CD4-positive, alpha-beta T cell treated with Interleukin-6 at 100 ng/mL for 8 hours (primary cell): ENCODE measurements at regions not wholly inside any gene's neighbourhood (a gene's known extent, or its start where the extent isn't known, plus 50 kb on each side); places are given as distances from the start of the nearest gene placed in this dataset.

Experiments
- DNase-seq: peaks from one replicate; pipeline ENCODE4 v3.0.0-alpha.2; 2020; ENCODE audit warnings: mixed read lengths, low spot score

- no peak for DNase-seq
These were observed 646.6 kb downstream of the TOX3 start for GRCh38 chr16:51900221-51900780.

- no peak for DNase-seq
These were observed 648.1 kb downstream of the TOX3 start for GRCh38 chr16:51898872-51899271.

DNA sequence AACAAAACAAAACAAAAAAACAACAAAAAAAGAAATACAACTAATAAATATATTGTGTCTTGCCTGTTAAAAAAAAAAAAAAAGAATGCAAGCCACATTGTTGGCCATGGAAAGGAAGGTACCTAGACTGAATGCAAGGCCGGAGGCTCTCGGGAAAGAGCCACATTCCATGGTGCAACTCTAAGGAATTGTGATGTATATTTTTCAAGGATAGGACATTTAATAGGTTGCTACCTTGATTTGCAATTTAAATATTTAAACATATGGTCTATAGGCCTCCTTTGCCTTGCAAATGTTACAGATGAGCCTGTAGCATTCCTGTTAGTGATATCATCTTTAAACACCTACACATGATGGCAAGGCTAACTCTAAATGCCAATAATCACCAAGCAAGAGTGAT is 650.9 kb downstream of the TOX3 start:
- no peak for DNase-seq

DNA sequence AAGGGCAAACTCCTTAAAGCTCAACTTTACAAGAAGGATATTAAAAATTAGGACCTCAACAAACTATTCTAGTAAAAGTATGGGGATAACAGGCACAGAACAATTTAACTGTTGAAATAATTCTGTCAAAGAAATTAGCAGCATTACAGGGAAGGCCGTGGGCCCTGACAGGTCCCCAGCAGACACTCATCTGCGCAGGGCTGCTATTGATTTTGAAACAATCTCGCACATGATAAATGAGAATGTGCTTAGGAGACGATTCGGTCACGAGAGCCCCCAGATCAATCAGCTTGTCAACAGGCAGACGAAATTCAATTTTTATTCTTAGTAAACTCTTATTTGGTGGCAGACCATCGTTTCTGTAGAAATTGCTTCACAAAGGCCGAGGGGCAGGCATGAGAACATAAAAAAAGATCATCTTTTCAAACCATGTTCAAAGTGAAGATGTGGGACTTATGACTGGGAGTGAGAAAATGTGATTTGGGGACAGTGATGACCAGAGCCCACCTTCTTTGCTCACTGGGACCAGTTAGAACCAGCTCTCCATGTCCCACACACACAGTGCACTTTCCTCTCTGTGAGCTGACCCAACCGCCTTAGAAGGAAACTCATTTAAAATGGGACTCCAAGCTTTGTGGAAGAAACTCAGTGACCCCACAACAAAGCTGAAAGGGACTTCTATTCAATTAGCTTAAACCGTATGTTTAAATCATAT is 654.5 kb downstream of the TOX3 start:
- no peak for DNase-seq

DNA sequence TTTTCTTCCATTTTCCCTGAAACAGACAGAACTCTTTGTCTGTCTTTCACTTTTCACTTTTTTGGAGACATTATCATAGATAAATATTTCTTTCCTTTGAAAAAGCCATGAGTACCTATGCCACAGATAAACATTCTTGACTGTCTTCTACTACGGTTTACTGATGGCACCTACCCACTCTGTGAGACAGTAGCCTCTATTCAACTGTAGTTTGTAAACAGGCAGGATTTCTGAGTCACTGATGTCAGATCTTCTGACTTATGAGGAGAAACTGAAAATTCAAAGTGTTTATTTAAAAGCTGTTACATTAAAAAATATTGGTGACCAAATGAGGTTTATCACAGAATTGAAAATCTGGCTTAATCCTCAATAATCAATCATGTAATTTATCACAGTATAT is 658.4 kb downstream of the TOX3 start:
- no peak for DNase-seq

DNA sequence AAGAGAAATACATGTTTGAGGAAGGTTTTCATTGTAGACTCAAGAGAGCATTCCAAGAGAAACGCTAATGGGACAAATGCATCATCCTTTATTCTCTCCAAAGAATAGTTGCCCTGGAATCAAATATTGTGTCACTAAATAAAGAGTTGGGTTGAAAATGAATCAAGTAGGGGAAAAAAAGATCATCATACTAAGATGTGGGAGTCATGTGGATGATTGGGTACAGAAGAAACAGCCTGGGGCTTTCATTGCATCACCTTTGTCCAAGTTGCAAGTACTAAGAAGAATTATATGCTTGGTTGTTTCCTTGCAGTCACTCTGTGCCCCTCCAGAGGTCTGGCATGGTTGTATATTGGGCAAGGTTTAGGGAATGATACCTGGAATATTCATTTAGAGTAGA is 658.9 kb downstream of the TOX3 start:
- no peak for DNase-seq

- no peak for DNase-seq
These were observed 660.5 kb downstream of the TOX3 start for GRCh38 chr16:51886456-51886855.

GRCh38 chr16:51884773-51885172 is 662.2 kb downstream of the TOX3 start:
- no peak for DNase-seq

DNA sequence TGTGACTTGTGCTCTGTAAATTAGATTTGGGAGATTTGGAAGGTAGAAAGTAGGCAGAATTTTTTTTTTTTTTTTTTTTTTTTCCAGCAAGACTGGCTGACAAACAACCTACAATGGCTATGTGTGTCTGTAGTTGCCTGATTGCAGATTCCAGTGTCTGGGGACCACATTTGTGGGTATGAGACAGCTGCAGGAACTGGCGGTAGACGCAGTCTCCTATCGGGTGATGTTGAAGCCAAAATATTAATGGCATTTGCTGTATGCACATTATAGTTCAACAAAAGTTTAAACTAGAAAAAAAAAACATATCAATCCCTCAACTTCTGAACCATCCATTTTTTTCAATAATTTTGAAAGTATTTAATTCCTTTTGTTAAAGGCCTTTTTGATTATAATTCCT is 665.2 kb downstream of the TOX3 start:
- no peak for DNase-seq

GRCh38 chr16:51880776-51881175 is 666.2 kb downstream of the TOX3 start:
- no peak for DNase-seq

- DNase-seq: no peak
These were observed 669.3 kb downstream of the TOX3 start for GRCh38 chr16:51877686-51878085.

DNA sequence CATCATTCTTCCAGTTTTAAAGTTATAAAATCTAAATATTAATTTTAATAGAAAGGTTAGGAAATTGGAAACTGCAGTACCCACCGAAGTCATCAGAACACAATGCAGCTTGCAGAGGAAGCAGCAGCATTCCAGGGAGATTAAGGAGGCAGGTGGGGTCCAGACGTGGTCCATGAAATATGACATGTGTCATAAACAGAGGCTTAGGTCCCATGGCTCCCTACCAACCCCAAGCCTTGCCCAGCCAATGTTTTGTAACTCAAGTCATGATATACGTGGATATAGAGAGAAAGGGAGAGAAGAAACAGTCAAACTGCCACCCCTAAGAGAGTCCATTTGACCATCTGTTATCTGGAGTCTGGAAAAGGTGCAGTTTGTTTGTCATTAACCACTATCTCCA is 670.0 kb downstream of the TOX3 start:
- no peak for DNase-seq

DNA sequence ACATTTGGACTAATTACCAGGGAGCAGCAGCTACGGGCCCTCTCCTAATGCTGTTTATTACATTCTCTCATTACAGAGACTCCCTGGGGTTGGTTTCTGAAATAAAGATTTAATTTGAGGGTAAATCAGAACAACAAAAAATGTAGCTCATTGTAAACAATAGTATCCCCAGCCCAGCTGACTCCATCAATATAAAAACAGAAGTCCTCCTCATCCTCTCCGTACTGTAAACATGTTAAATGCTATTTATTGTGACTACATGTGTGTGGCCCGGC is 670.4 kb downstream of the TOX3 start:
- no peak for DNase-seq

DNA sequence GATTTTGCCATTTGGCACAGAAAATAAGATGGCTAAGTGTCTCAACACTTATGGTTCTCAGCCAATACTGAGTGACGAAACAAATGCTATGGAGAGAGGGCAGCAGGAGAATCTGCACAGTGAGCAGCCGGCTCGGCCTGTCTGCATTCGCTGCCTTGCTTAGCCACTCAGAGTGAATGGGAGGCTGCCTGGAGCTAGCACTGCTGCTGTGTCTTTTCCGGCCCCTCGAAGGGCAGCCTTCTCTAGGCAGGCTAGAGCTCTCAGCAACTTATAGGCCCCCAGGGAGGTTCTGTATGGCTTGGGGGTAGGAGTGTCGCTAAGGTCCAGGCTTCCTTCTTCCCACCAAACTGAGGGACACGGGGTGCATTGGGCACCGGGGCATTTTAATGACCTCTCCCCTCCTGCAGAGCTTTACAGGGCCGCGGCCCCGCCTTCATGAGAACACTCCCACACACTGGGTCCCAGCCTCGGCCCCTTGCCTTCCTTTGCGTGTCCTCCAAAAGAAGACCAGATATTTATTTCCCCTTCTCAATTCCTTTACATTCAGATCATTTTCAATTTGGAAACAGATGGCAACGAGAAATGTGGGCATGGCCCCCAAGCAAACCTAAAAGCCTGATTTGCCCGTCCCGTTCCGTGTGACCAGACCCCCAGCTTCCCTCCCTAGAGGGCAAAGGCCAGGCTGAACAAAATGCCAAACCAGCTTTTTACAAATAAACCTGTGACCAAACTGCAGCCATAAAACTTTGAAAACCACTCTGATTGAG is 670.9 kb downstream of the TOX3 start:
- DNase-seq: no peak

GRCh38 chr16:51872524-51872923 is 674.4 kb downstream of the TOX3 start:
- no peak for DNase-seq

GRCh38 chr16:51870296-51870854 is 676.6 kb downstream of the TOX3 start:
- no peak for DNase-seq

DNA sequence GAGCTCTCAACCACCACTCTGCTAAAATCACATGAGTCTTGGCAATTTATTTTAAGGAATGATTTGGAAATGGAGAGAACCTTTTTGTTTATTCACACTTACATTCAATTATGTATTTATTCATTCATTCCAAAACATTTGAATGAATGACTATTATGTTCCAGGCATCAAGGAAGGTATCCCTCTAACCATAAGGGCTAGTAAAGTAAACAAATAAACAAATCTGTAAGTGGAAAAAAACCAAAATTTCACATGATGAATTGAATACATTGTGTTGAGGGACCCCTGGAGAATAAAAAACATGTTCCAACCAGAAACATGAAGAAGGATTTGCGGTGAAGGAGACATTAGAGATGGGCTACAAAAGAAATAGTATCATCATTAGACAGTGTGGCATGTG is 677.8 kb downstream of the TOX3 start:
- no peak for DNase-seq

GRCh38 chr16:51868631-51869030 is 678.3 kb downstream of the TOX3 start:
- no peak for DNase-seq

DNA sequence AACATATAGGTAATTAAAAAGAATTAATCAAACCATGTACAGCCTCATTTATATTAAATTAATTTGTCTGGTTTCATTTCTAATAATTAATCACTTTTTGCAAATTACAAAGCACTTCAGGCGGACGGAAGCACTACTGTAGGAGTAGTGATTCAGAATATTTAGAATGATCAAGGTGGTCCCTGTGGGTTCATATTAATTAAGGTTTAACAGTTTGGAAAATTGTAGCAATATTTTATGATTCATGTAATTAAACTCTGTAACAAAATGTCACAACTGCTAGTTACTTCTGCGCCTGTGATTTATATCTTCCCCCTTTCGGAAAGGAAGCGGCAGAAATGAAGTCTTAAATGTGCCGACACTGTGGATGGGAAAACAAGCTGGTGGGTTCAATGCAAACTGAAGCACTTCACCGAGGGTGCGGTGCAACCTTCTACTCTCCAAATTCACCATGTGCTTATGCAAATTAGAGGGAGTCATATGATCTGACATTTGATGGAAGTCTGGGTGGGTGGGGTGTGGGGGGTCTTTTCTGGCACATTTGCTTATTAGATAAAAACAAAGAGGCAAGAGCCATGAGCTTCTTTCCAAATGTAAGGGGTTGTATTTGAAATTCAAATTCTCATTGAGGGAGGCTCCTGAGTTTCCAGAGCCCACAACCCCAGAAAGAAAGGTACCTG is 679.4 kb downstream of the TOX3 start:
- no peak for DNase-seq

DNA sequence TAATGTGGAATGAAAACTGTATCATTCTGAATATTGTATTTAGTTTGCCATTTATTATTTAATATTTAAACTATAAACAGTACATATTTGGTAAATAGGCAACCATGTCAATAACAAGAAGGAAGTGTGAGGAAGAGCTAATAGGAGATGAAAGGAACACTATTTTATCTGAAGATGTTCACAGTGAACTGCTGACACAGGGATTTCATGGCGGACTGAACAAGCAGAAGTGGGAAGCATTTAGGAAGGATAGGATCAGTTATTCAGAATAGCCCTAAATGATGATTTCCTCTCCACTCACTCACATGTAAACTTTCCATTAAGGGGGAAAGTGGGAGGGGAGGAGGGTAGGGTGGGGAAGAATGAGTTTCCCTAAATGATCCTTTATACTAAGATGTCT is 682.4 kb downstream of the TOX3 start:
- no peak for DNase-seq

DNA sequence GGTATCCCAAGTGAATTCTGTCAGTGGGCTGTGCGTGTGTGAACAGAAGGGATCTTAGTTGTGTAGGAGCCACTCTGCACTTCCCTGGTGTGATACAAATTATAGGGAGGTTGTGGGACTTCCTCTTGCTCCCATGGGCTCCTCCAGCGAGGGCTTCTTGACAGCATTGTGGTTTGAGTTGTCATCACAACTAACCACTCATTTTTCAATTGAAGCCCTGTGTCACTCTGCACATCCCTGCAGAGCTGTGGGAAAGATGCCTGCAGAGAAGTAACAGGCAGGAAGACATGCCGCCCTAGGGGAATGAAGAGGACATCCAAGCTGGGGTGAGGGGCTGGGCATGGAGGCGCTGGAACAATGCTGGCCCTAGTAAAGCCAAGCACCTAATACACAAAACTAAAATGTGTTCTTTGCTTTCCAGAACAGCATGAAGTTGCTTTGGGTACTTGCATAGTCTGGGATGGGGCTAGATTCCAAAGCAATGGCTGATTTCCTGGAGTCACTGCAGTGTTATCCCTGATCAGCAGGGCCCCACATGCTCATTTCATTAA is 692.5 kb downstream of the TOX3 start:
- no peak for DNase-seq

GRCh38 chr16:51853586-51853985 is 693.4 kb downstream of the TOX3 start:
- no peak for DNase-seq

DNA sequence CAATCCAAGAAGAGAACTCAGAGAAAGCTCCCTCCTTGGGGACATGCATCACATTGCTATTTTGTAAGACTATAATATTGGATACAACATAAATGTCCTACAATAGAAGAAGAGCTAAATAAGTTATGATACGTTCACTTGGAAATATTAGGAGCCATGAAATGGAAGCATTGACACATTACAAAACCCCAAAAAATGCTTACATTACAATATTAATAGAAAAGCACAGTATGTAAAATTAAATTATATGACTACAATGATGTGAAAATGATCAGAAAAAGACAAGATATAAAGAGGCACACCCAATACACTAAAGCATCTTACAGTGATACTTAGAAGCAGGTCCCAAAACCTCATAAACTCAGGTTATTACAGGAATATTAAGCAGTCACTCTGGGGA is 694.1 kb downstream of the TOX3 start:
- no peak for DNase-seq
